Muscle layer of duodenum (tissue), 2 donors: ENCODE measurements at regions not wholly inside any gene's neighbourhood (a gene's known extent, or its start where the extent isn't known, plus 50 kb on each side); places are given as distances from the start of the nearest gene placed in this dataset.
"Not testable (repeated sequence)": the region's sequence is repeated elsewhere in the genome, so short reads cannot be mapped to it uniquely, and the experiment has no call there.

Source experiments
- H3K27ac ChIP-seq: one replicate; pipeline ENCODE4 v1.7.0; 2013; ENCODE audit warnings: mild to moderate bottlenecking, low read length
- H3K27me3 ChIP-seq: one replicate; pipeline ENCODE4 v1.7.0; 2013; ENCODE audit warnings: low read depth, mild to moderate bottlenecking, control low read depth, low read length
- H3K36me3 ChIP-seq, 2 donors: one replicate each; pipeline ENCODE4 v1.7.0; 2013; ENCODE audit warnings: low read length in 2 of 2, control low read depth in 1 of 2, mild to moderate bottlenecking in 1 of 2; ENCODE audit not compliant: insufficient read depth in 2 of 2, control insufficient read depth in 1 of 2
- H3K4me1 ChIP-seq, 2 donors: one replicate each; pipeline ENCODE4 v1.7.0; 2013; ENCODE audit warnings: low read length in 2 of 2, mild to moderate bottlenecking in 2 of 2, control low read depth in 1 of 2, moderate library complexity in 1 of 2; ENCODE audit not compliant: insufficient read depth in 2 of 2, control insufficient read depth in 1 of 2
- H3K4me3 ChIP-seq, 2 donors: one replicate each; pipeline ENCODE4 v1.7.0; 2013; ENCODE audit warnings: low read length in 2 of 2, low read depth in 1 of 2, mild to moderate bottlenecking in 1 of 2
- H3K9me3 ChIP-seq, 2 donors: one replicate each; pipeline ENCODE4 v1.7.0; 2013; ENCODE audit warnings: low read length in 2 of 2, control low read depth in 1 of 2, mild to moderate bottlenecking in 1 of 2; ENCODE audit not compliant: control insufficient read depth in 1 of 2
- donor health status: healthy.

GRCh38 chr5:67864335-67864734, 351.2 kb upstream of the PIK3R1 start:
- H3K27ac ChIP-seq, H3K9me3 ChIP-seq, H3K27me3 ChIP-seq, H3K4me3 ChIP-seq, H3K4me1 ChIP-seq, H3K36me3 ChIP-seq: not testable (repeated sequence)

GRCh38 chr5:67858471-67859031, 357.0 kb upstream of the PIK3R1 start:
- Histone ChIP-seq H3K4me3 (no peak overlapping the region), H3K36me3 (no peaks in the 10 kb centered on the region), H3K9me3 (peaks cover 0 to 3% of the 10 kb centered on the region in 2 donors), H3K4me1 (no peaks in the 10 kb centered on the region), H3K27me3 (no peaks in the 10 kb centered on the region), H3K27ac (no peak overlapping the region)

GRCh38 chr5:67857502-67857901, 358.1 kb upstream of the PIK3R1 start:
- Histone ChIP-seq H3K36me3 (no peaks in the 10 kb centered on the region), H3K27ac (no peak overlapping the region), H3K4me3 (no peak overlapping the region), H3K9me3 (peaks cover 0 to 3% of the 10 kb centered on the region in 2 donors), H3K27me3 (no peaks in the 10 kb centered on the region), H3K4me1 (no peaks in the 10 kb centered on the region)

GRCh38 chr5:67855523-67855922, 360.0 kb upstream of the PIK3R1 start:
- no peaks in the 10 kb centered on the region for H3K36me3 ChIP-seq
- H3K4me3 ChIP-seq: no peak overlapping the region
- H3K27me3 ChIP-seq: no peaks in the 10 kb centered on the region
- H3K4me1 ChIP-seq: no peaks in the 10 kb centered on the region
- peaks cover 0 to 3% of the 10 kb centered on the region in 2 donors for H3K9me3 ChIP-seq
- no peak overlapping the region for H3K27ac ChIP-seq

GRCh38 chr5:67850906-67851305, 364.6 kb upstream of the PIK3R1 start:
- not testable (repeated sequence) for H3K27me3 ChIP-seq, H3K4me1 ChIP-seq, H3K4me3 ChIP-seq, H3K27ac ChIP-seq, H3K9me3 ChIP-seq, H3K36me3 ChIP-seq

- Histone ChIP-seq H3K9me3 (no peaks in the 10 kb centered on the region), H3K27me3 (no peaks in the 10 kb centered on the region), H3K27ac (no peak overlapping the region), H3K4me1 (no peaks in the 10 kb centered on the region), H3K4me3 (no peak overlapping the region), H3K36me3 (no peaks in the 10 kb centered on the region)
Observed at GRCh38 chr5:67844924-67845323, 370.6 kb upstream of the PIK3R1 start.

- H3K9me3 ChIP-seq: no peaks in the 10 kb centered on the region
- H3K4me3 ChIP-seq: no peak overlapping the region
- H3K4me1 ChIP-seq: no peaks in the 10 kb centered on the region
- H3K27ac ChIP-seq: no peak overlapping the region
- no peaks in the 10 kb centered on the region for H3K36me3 ChIP-seq
- H3K27me3 ChIP-seq: no peaks in the 10 kb centered on the region
Observed at GRCh38 chr5:67842806-67843205, 372.8 kb upstream of the PIK3R1 start.

GRCh38 chr5:67837225-67837624, 378.3 kb upstream of the PIK3R1 start:
- H3K27me3 ChIP-seq, H3K4me1 ChIP-seq, H3K9me3 ChIP-seq, H3K36me3 ChIP-seq, H3K27ac ChIP-seq, H3K4me3 ChIP-seq: not testable (repeated sequence)

- not testable (repeated sequence) for H3K36me3 ChIP-seq, H3K27ac ChIP-seq, H3K4me3 ChIP-seq, H3K4me1 ChIP-seq, H3K9me3 ChIP-seq, H3K27me3 ChIP-seq
Observed at GRCh38 chr5:67836496-67836895, 379.1 kb upstream of the PIK3R1 start.

- Histone ChIP-seq H3K27ac (no peak overlapping the region), H3K27me3 (no peaks in the 10 kb centered on the region), H3K36me3 (no peaks in the 10 kb centered on the region), H3K9me3 (no peaks in the 10 kb centered on the region), H3K4me1 (no peaks in the 10 kb centered on the region), H3K4me3 (no peak overlapping the region)
Observed at GRCh38 chr5:67831048-67831447, 384.5 kb upstream of the PIK3R1 start.

- no peak overlapping the region for H3K4me3 ChIP-seq
- no peaks in the 10 kb centered on the region for H3K36me3 ChIP-seq
- no peaks in the 10 kb centered on the region for H3K4me1 ChIP-seq
- no peaks in the 10 kb centered on the region for H3K9me3 ChIP-seq
- H3K27me3 ChIP-seq: no peaks in the 10 kb centered on the region
- H3K27ac ChIP-seq: no peak overlapping the region
Observed at GRCh38 chr5:67827541-67827940, 388.0 kb upstream of the PIK3R1 start.

GRCh38 chr5:67824852-67825251, 390.7 kb upstream of the PIK3R1 start:
- Histone ChIP-seq H3K27me3 (no peaks in the 10 kb centered on the region), H3K9me3 (no peaks in the 10 kb centered on the region), H3K36me3 (no peaks in the 10 kb centered on the region), H3K4me1 (no peaks in the 10 kb centered on the region), H3K27ac (no peak overlapping the region), H3K4me3 (no peak overlapping the region)
